A673 (cell line): ENCODE measurements at regions not wholly inside any gene's neighbourhood (a gene's known extent, or its start where the extent isn't known, plus 50 kb on each side); places are given as distances from the start of the nearest gene placed in this dataset.
"Not testable (repeated sequence)": the region's sequence is repeated elsewhere in the genome, so short reads cannot be mapped to it uniquely, and the experiment has no call there.

ENCODE experiments used
- BruUV-seq: library from RNA; stranded (reverse); fragments of 400-500 nt; replicated peaks from 2 replicates; lab custom pipeline; 2021; lab: Mats Ljungman, UMichigan
- CTCF ChIA-PET: fragments of 300-600 bp; sonication (Branson Sonifier 250); formaldehyde crosslinking; loops from one replicate; lab custom pipeline; 2022; ENCODE audit warnings: antibody characterized with exemption; lab: Charles Lee
- POLR2A ChIA-PET: fragments of 300-600 bp; sonication (Branson Sonifier 250); formaldehyde crosslinking; loops from one replicate; lab custom pipeline; 2022; ENCODE audit warnings: antibody characterized with exemption; ENCODE audit not compliant: low non-redundant PET; lab: Charles Lee
- DNase-seq: peaks from one replicate; pipeline ENCODE4 v3.0.0-alpha.2; 2015; ENCODE audit warnings: low spot score
- H3K27ac ChIP-seq: fragments of 200-600 bp; sonication (generic); 2 replicates; pipeline ENCODE4 v1.5.1; 2016; ENCODE audit warnings: mixed run types, low read depth, mild to moderate bottlenecking, mixed read lengths, antibody characterized with exemption, low read length; ENCODE audit not compliant: poor library complexity, severe bottlenecking
- H3K27me3 ChIP-seq: fragments of 200-600 bp; sonication (generic); replicated peaks from 2 replicates; pipeline ENCODE4 v1.6.1; 2017; ENCODE audit warnings: mixed run types, low read depth, mild to moderate bottlenecking, mixed read lengths, antibody characterized with exemption, low read length; ENCODE audit not compliant: insufficient read depth, poor library complexity
- H3K36me3 ChIP-seq: fragments of 200-600 bp; sonication (generic); 2 replicates; pipeline ENCODE4 v1.6.1; 2016; ENCODE audit warnings: mixed run types, mild to moderate bottlenecking, mixed read lengths, antibody characterized with exemption, low read length; ENCODE audit not compliant: insufficient read depth, poor library complexity, severe bottlenecking
- H3K4me1 ChIP-seq: fragments of 200-600 bp; sonication (generic); 2 replicates; pipeline ENCODE4 v1.6.1; 2017; ENCODE audit warnings: mixed run types, mild to moderate bottlenecking, mixed read lengths, antibody characterized with exemption, low read length; ENCODE audit not compliant: insufficient read depth, poor library complexity, severe bottlenecking
- H3K4me3 ChIP-seq: fragments of 200-600 bp; sonication (generic); 2 replicates; pipeline ENCODE4 v1.5.1; 2016; ENCODE audit warnings: low read depth, mixed run types, mild to moderate bottlenecking, mixed read lengths, low read length; ENCODE audit not compliant: poor library complexity, severe bottlenecking
- H3K9me3 ChIP-seq: fragments of 200-600 bp; sonication (generic); 2 replicates; pipeline ENCODE4 v1.6.1; 2016; ENCODE audit warnings: mixed run types, low read depth, mild to moderate bottlenecking, mixed read lengths, antibody characterized with exemption, low read length; ENCODE audit not compliant: poor library complexity, severe bottlenecking
- EZH2 ChIP-seq: fragments of 200-600 bp; sonication (generic); IDR thresholded peaks from 2 replicates; pipeline ENCODE4 v1.6.1; 2017; ENCODE audit warnings: borderline replicate concordance, low read depth, mild to moderate bottlenecking, mixed read lengths, antibody characterized with exemption, low read length; ENCODE audit not compliant: poor library complexity, severe bottlenecking
- intact Hi-C: fragments of 100-400 bp; cut with micrococcal nuclease; formaldehyde crosslinking; loops from one replicate; pipeline ENCODE4 v1.10.0; 2022; ENCODE audit not compliant: unreplicated experiment
- TF ChIP-seq, protein P1 (sequence below): fragments of 300-800, 200-600 bp; sonication (generic); conservative IDR thresholded peaks from 2 replicates; pipeline ENCODE4 v1.5.1; 2017; ENCODE audit warnings: low read depth, mild to moderate bottlenecking, antibody characterized with exemption, low read length, moderate library complexity, mixed read lengths

DNA sequence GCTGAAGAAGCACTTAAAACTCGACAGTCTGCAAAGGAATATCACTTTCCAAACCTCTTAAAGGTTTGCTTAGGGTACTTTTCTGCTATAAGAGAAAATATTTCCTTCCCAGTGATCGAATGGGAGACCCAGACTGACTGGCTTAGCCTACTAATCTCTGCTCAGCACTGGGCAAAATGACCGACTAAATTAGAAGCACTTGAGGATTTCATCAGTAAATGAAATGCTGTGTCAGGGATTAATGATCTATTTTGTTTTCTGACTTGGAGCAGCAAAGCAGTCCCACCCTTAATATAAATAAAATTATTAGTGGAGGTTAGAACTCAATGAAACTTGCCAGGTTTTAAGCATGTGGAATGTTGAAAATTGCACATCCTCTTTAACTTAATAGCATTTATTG, 411.6 kb downstream of the NEBL start:
- H3K27me3 ChIP-seq: no peaks in the 10 kb centered on the region
- H3K36me3 ChIP-seq: no peaks in the 10 kb centered on the region
- no peak overlapping the region for H3K4me3 ChIP-seq
- ChIA-PET POLR2A (no interaction called here), CTCF (no interaction called here)
- no peak overlapping the region for H3K27ac ChIP-seq
- no peak for DNase-seq
- intact Hi-C loops: no loop called here
- H3K4me1 ChIP-seq: no peaks in the 10 kb centered on the region
- peaks cover 7% of the 10 kb centered on the region for H3K9me3 ChIP-seq
- no TSS peak for BruUV-seq
- TF ChIP-seq EZH2: no peak
- TF ChIP-seq, protein P1, sequence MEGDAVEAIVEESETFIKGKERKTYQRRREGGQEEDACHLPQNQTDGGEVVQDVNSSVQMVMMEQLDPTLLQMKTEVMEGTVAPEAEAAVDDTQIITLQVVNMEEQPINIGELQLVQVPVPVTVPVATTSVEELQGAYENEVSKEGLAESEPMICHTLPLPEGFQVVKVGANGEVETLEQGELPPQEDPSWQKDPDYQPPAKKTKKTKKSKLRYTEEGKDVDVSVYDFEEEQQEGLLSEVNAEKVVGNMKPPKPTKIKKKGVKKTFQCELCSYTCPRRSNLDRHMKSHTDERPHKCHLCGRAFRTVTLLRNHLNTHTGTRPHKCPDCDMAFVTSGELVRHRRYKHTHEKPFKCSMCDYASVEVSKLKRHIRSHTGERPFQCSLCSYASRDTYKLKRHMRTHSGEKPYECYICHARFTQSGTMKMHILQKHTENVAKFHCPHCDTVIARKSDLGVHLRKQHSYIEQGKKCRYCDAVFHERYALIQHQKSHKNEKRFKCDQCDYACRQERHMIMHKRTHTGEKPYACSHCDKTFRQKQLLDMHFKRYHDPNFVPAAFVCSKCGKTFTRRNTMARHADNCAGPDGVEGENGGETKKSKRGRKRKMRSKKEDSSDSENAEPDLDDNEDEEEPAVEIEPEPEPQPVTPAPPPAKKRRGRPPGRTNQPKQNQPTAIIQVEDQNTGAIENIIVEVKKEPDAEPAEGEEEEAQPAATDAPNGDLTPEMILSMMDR: no peak

DNA sequence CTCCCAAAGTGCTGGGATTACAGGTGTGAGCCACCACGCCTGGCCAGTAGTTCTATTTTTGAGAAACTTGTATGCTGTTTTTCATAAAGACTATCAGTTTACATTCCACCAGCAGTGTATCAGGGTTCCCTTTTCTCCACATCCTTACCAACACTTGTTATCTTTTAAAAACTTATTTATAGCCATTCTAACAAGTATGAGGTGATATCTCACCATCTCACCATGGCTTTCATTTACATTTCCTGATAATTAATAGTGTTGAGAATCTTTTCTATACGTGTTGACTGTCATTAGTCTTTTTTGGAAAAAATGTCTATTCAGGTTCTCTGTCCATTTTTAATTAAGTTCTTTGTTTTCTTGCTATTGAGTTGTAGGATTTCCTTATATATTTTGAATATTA, 416.1 kb downstream of the NEBL start:
- Histone ChIP-seq H3K9me3 (peaks cover 7% of the 10 kb centered on the region), H3K4me1 (no peaks in the 10 kb centered on the region), H3K4me3 (no peak overlapping the region), H3K27ac (no peak overlapping the region), H3K27me3 (no peaks in the 10 kb centered on the region), H3K36me3 (no peaks in the 10 kb centered on the region)
- DNase-seq: no peak
- ChIA-PET POLR2A (no interaction called here), CTCF (no interaction called here)
- no TSS peak for BruUV-seq
- TF ChIP-seq, protein P1: no peak
- TF ChIP-seq EZH2: no peak
- intact Hi-C loops: no loop called here

DNA sequence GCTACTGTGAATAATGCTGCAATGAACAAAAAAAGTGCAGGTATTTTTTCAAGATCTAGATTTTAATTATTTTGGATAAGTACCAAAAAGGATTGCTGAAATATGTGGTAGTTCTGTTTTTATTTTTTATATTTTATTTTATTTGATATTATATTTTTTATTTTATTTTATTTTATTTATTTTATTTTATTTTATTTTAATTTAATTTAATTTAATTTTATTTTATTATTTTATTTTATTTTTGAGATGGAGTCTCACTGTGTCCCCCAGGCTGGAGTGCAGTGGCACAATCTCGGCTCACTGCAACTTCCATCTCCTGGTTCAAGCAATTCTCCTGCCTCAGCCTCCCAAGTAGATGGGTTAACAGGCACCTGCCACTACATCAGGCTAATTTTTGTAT, 416.5 kb downstream of the NEBL start:
- POLR2A ChIA-PET, intact Hi-C loops, CTCF ChIA-PET, H3K4me3 ChIP-seq, H3K27me3 ChIP-seq, H3K9me3 ChIP-seq, H3K36me3 ChIP-seq, H3K27ac ChIP-seq, BruUV-seq, H3K4me1 ChIP-seq, DNase-seq: not testable (repeated sequence)

DNA sequence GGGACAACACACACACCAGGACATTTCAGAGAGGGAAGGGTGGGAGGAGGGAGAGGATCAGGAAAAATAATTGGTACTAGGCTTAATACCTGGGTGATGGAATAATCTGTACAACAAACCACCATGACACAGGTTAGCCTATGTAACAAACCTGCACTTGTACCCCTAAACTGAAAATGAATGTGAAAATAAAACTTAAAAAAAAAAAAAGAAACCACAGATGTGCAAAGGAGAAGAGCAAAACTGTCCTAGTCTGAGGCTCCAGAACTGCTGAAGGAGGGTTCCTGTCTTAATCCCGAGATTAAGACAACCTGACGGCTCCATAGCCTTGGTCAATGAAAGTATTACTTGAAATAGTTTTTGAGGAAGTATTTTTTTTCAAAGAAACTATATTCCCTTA, 423.0 kb downstream of the NEBL start:
- Histone ChIP-seq H3K4me3 (no peak overlapping the region), H3K9me3 (no peaks in the 10 kb centered on the region), H3K36me3 (no peaks in the 10 kb centered on the region), H3K4me1 (no peaks in the 10 kb centered on the region), H3K27me3 (no peaks in the 10 kb centered on the region), H3K27ac (no peak overlapping the region)
- no peak for DNase-seq
- no TSS peak for BruUV-seq
- intact Hi-C loops: no loop called here
- POLR2A ChIA-PET: no interaction called here
- no peak for TF ChIP-seq EZH2
- TF ChIP-seq, protein P1: no peak
- CTCF ChIA-PET: no interaction called here
